HEK293T (cell line): ENCODE measurements at regions not wholly inside any gene's neighbourhood (a gene's known extent, or its start where the extent isn't known, plus 50 kb on each side); places are given as distances from the start of the nearest gene placed in this dataset.

Experiments used
- ARNT ChIP-seq: fragments of 450-650 bp; IDR thresholded peaks from 2 replicates; pipeline ENCODE4 v1.6.1; 2017; ENCODE audit warnings: mild to moderate bottlenecking
- BHLHE40 ChIP-seq: fragments of 450-650 bp; IDR thresholded peaks from 2 replicates; pipeline ENCODE4 v1.6.1; 2016; ENCODE audit warnings: mild to moderate bottlenecking, moderate library complexity, borderline replicate concordance
- CTBP1 ChIP-seq: fragments of 450-650 bp; IDR thresholded peaks from 2 replicates; pipeline ENCODE4 v1.6.1; 2016; ENCODE audit warnings: borderline replicate concordance
- FOXA1 ChIP-seq: fragments of 450-650 bp; IDR thresholded peaks from 2 replicates; pipeline ENCODE4 v1.6.1; 2016; ENCODE audit warnings: mild to moderate bottlenecking
- FOXM1 ChIP-seq: fragments of 450-650 bp; IDR thresholded peaks from 2 replicates; pipeline ENCODE4 v1.6.1; 2017; ENCODE audit warnings: mild to moderate bottlenecking, borderline replicate concordance
- PKNOX1 ChIP-seq: fragments of 450-650 bp; IDR thresholded peaks from 2 replicates; pipeline ENCODE4 v1.6.1; 2016
- SP1 ChIP-seq: fragments of 450-650 bp; IDR thresholded peaks from 2 replicates; pipeline ENCODE4 v1.6.1; 2017
- SUZ12 ChIP-seq: fragments of 450-650 bp; IDR thresholded peaks from 2 replicates; pipeline ENCODE4 v1.6.1; 2016; ENCODE audit warnings: mild to moderate bottlenecking
- TARDBP ChIP-seq: fragments of 450-650 bp; IDR thresholded peaks from 2 replicates; pipeline ENCODE4 v1.6.1; 2016

GRCh38 chr20:39691151-39691862 lies 729.2 kb downstream of the DHX35 start:
- TF ChIP-seq FOXM1 (no peak), TARDBP (no peak), SUZ12 (no peak), PKNOX1 (no peak), BHLHE40 (no peak), CTBP1 (no peak), ARNT (no peak), FOXA1 (no peak), SP1 (no peak)
